Peyer's patch (tissue), 4 donors: ENCODE measurements at regions not wholly inside any gene's neighbourhood (a gene's known extent, or its start where the extent isn't known, plus 50 kb on each side); places are given as distances from the start of the nearest gene placed in this dataset.

Source experiments
- POLR2A ChIP-seq, 2 donors: fragments of 450-650 bp; IDR thresholded peaks; one replicate each; pipeline ENCODE4 v1.5.1; 2017; ENCODE audit warnings: antibody characterized with exemption in 2 of 2, mild to moderate bottlenecking in 2 of 2, moderate library complexity in 2 of 2
- TF ChIP-seq, protein P1 (sequence below), 6 experiments: fragments of 450-650 bp in 4 of 6; fragments of 200-600 bp in 2 of 6; sonication (generic) in 1 of 6; IDR thresholded peaks; one replicate each; pipeline ENCODE4 v1.5.1; 2017 to 2019; ENCODE audit warnings: antibody characterized with exemption in 6 of 6, mild to moderate bottlenecking in 3 of 6, moderate library complexity in 1 of 6

DNA sequence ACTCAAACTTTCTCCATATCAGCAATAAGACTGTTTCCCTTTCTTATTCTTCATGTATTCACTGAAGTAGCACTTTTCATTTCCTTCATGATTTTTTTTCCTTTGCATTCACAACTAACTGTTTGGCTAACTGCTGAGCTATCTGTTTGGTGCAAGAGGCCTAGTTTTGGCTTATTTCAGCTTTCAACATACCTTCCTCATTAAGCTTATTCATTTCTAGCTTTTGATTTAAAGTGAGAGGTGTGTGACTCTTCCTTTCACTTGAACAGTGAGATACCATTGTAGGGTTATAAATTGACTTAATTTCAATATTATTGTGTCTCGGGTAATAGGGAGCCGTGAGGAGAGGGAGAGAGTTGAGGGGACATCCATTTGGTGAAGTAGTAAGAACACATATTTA, 262.0 kb upstream of the PREP start:
- TF ChIP-seq, protein P1, sequence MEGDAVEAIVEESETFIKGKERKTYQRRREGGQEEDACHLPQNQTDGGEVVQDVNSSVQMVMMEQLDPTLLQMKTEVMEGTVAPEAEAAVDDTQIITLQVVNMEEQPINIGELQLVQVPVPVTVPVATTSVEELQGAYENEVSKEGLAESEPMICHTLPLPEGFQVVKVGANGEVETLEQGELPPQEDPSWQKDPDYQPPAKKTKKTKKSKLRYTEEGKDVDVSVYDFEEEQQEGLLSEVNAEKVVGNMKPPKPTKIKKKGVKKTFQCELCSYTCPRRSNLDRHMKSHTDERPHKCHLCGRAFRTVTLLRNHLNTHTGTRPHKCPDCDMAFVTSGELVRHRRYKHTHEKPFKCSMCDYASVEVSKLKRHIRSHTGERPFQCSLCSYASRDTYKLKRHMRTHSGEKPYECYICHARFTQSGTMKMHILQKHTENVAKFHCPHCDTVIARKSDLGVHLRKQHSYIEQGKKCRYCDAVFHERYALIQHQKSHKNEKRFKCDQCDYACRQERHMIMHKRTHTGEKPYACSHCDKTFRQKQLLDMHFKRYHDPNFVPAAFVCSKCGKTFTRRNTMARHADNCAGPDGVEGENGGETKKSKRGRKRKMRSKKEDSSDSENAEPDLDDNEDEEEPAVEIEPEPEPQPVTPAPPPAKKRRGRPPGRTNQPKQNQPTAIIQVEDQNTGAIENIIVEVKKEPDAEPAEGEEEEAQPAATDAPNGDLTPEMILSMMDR (IDR thresholded peaks at IDR 0.05): no peak
- TF ChIP-seq POLR2A (IDR thresholded peaks at IDR 0.05): no peak
